HG03280 (cell line): ENCODE measurements at regions not wholly inside any gene's neighbourhood (a gene's known extent, or its start where the extent isn't known, plus 50 kb on each side); places are given as distances from the start of the nearest gene placed in this dataset.
"Not testable (repeated sequence)": the region's sequence is repeated elsewhere in the genome, so short reads cannot be mapped to it uniquely, and the experiment has no call there.

Experiments used
- ATAC-seq: cut with Tn5 transposase; IDR thresholded peaks from one replicate; pipeline ENCODE4 v1.9.1; 2021; ENCODE audit warnings: mild to moderate bottlenecking, moderate library complexity; ENCODE audit not compliant: unreplicated experiment

GRCh38 chr1:96557336-96557735 is 164.2 kb upstream of the PTBP2 start:
- ATAC-seq: no peak

GRCh38 chr1:96558635-96559034 is 162.9 kb upstream of the PTBP2 start:
- ATAC-seq: no peak

DNA sequence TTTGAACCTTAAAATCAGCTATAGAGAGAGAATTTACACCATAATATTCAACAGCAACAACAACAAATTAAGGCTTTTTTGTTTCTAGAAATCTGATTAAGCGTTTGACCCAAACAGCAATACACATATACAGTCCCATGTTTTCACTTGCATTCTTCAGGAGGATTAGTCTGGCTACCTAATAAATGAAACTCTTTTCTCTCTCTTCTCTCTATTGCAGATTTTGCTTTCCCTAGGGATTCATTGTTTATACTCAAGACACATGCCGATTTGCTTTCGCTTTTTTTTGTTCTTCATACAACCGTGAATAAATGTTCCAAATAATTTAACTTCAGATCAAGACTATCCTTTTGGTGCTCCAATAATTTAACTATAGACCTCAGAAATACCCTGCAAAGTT is 162.4 kb upstream of the PTBP2 start:
- ATAC-seq: no peak

GRCh38 chr1:96559707-96560596 is 161.6 kb upstream of the PTBP2 start:
- no peak for ATAC-seq

GRCh38 chr1:96562094-96562493 is 159.5 kb upstream of the PTBP2 start:
- no peak for ATAC-seq

DNA sequence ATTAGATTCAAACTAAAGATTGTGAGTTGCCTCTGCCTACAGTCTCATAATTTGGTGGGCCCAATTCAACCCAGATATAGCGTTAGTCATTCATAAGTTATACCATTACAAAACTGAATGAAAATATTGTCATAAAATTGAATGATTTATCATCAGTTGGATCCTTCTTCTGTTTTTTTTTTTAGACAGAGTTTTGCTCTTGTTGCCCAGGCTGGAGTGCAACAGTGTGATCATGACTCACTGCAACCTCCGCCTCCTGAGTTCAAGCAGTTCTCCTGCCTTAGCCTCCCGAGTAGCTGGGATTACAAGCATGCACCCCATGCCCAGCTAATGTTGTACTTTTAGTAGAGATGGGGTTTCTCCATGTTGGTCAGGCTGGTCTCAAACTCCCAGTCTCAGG is 157.2 kb upstream of the PTBP2 start:
- ATAC-seq: not testable (repeated sequence)

DNA sequence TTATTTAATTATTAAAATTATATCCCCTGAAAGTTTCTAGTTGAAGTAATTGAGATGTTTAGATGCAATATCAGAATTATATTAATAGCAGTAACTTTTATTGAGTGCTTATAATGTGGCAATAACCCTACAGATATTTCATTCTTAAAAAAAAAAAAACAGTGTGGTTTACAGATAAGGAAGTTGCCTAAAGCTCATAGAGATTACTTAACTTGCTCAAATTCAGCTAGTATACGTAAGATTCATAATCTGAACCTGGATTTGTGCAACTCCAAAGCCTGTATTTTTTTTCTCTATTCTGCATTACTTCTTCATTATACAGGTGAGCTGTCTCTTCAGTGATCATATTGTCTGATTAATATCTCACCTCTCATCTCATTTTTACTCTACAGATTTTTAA is 156.0 kb upstream of the PTBP2 start:
- ATAC-seq: no peak

GRCh38 chr1:96568639-96569038 is 152.9 kb upstream of the PTBP2 start:
- ATAC-seq: no peak

DNA sequence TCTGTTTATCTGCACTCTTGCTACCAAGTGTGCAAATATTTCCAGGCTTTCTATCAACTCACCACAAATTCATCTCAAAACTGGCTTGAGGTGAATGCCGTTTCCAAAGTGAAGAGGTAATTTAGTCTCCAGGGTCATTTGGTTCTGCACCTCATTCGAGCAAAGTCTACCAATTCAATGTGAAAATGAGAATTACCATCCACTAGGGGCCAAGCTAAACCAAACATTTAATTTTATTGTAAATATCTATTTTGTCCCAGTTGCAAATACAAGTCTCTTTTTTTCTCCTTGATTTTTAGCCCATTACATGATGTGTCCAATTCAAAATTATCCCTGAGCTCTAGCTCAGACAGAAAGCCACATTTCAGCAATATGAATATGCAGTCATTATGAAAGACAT is 152.3 kb upstream of the PTBP2 start:
- no peak for ATAC-seq

GRCh38 chr1:96579636-96580035 is 141.9 kb upstream of the PTBP2 start:
- ATAC-seq: no peak

DNA sequence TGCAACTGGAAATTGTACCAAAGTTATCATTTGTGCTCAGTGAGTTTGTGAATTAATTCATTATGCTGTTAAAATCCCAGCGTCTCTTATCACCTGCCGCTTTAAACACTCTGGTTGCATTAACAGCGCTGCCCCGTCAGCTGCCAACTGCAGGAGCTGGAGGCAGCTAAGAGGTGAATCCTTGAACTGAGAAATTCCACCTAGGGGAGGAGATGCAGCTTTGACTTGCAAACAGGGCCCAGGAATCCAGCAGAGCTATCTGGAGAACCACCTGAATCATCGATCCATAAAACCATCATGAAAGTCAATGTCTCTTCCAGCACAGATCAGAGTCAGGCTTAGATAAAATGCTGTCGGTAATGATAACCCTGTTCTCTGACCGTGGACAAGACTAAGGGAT is 140.7 kb upstream of the PTBP2 start:
- no peak for ATAC-seq

DNA sequence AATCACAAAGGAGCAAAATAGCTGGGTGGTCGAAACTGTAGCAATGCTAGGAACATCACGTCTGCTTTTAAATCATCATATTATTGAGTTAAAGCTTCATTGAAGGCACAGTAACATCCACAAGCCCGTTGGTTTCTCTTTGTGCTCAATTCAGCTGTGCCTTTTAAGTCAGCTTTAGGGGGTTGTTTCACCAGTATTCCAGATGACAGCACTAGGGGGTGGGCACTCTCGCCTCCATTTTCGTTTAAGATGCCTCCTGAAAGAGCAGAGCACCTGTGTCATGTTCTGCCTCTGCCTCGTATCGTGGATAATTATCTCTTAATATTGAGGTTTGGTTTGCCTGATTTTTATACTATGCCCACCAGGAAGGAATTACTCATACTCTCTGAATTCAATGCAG is 139.8 kb upstream of the PTBP2 start:
- ATAC-seq: no peak

- ATAC-seq: no peak
These were observed 137.7 kb upstream of the PTBP2 start for GRCh38 chr1:96583903-96584302.

- no peak for ATAC-seq
These were observed 134.4 kb upstream of the PTBP2 start for GRCh38 chr1:96587222-96587621.

- no peak for ATAC-seq
These were observed 133.1 kb upstream of the PTBP2 start for GRCh38 chr1:96588416-96588995.

DNA sequence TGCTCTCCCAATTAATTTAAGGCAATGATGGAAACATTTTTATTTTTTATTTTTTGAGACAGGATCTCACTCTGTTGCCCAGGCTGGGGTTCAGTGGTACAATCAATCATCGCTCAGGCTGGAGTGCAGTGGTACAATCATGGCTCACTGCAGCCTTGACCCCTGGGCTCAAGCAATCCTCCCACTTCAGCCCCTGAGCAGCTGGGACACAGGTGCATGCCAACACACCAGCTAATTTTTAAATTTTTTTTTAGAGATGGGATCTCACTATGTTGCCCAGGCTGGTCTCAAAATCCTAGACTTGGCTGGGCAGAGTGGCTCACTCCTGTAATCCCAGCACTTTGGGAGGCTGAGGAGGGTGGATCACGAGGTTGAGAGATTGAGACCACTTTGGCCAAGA is 126.1 kb upstream of the PTBP2 start:
- not testable (repeated sequence) for ATAC-seq

DNA sequence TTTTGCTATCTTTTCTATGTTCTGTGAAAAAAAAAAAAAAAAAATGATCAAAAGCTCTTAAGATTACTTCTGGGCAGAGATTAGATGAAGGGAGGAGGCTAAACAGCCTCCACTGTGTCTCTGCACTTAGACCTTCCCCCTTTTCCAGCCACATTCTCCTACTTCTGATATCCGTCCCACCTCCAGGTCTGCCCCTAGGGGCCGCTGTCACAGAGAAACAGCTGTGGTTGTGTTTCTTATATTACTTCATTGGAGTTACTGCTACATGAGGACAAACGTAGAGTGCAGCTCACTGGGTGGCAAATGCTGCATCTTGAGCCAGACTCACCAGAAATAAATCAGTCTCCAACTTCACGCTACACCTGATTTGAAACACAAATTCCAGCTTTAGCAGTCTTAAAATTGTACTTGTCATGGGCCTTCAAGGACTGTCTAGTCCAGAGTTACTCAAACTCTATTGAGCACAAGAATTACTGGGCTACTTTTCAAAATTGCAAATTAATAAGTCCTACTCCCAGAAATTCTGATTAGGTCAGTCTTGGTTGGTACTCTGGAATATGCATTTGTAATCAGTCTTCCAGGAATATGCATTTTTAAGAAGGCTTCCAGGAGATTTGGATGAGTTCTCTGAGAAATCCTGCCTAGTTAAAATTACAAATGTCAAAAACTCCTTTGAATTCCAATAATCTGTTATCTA is 125.2 kb upstream of the PTBP2 start:
- ATAC-seq: peak; percentile 86

DNA sequence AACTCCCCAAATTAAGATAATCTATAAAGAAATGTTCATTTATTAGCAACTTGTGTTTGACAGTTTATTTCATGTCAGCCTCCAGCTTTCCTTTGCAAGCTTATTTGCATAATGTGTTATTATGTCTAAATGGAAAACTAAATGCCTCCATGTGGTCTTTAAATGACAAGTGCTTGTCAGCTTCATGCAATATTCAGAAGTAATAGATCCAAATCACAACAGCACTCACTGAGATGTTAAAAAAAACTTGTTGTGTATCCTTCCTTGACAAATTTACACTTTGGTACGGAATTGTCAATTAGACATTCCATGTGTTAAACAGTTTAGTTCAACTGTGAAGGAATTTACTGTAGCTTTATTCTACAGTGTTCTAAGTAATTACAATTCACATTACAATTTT is 124.4 kb upstream of the PTBP2 start:
- no peak for ATAC-seq

- ATAC-seq: no peak
These were observed 123.0 kb upstream of the PTBP2 start for GRCh38 chr1:96598416-96599168.

GRCh38 chr1:96604620-96605019 is 117.0 kb upstream of the PTBP2 start:
- ATAC-seq: not testable (repeated sequence)

- ATAC-seq: not testable (repeated sequence)
These were observed 104.2 kb upstream of the PTBP2 start for GRCh38 chr1:96617375-96617774.
